IMR-90 (cell line): ENCODE measurements at regions not wholly inside any gene's neighbourhood (a gene's known extent, or its start where the extent isn't known, plus 50 kb on each side); places are given as distances from the start of the nearest gene placed in this dataset.

ENCODE experiments used
- ATAC-seq: fragments of 200-7000 bp; cut with Tn5 transposase; 2 replicates; pipeline ENCODE4 v1.9.1; 2020; ENCODE audit warnings: low read depth, mild to moderate bottlenecking, moderate library complexity
- BruUV-seq: library from RNA; stranded (reverse); fragments of 400-500 nt; replicated peaks from 2 replicates; lab custom pipeline; 2021; lab: Mats Ljungman, UMichigan
- CTCF ChIA-PET: fragments of 300-600 bp; formaldehyde crosslinking; extraction: SDS; loops from one replicate; lab custom pipeline; 2021; ENCODE audit warnings: antibody characterized with exemption; lab: Yijun Ruan, JAX
- POLR2A ChIA-PET: fragments of 300-600 bp; sonication (Branson Sonifier 250); formaldehyde crosslinking; loops from one replicate; lab custom pipeline; 2022; ENCODE audit warnings: antibody characterized with exemption; ENCODE audit not compliant: unreplicated experiment; lab: Charles Lee
- DNase-seq: peaks from one replicate; pipeline ENCODE4 v3.0.0; 2013
- H2AFZ ChIP-seq: replicated peaks from 2 replicates; pipeline ENCODE3; 2013; ENCODE audit warnings: low read length, mild to moderate bottlenecking; ENCODE audit not compliant: poor library complexity
- H2AK5ac ChIP-seq: 2 replicates; pipeline ENCODE4 v1.6.1; 2013; ENCODE audit warnings: low read depth, low read length, inconsistent platforms
- H2AK9ac ChIP-seq: replicated peaks from 2 replicates; pipeline ENCODE3; 2013; ENCODE audit warnings: mild to moderate bottlenecking, low read depth, low read length, moderate library complexity; ENCODE audit not compliant: poor library complexity
- H2BK120ac ChIP-seq: 2 replicates; pipeline ENCODE4 v1.6.1; 2013; ENCODE audit warnings: low read depth, low read length, inconsistent platforms
- H2BK15ac ChIP-seq: 3 replicates; pipeline ENCODE4 v1.6.1; 2013; ENCODE audit warnings: low read depth, low read length, inconsistent platforms
- H2BK20ac ChIP-seq: 2 replicates; pipeline ENCODE4 v1.6.1; 2013; ENCODE audit warnings: low read depth, mild to moderate bottlenecking, inconsistent platforms, low read length, moderate library complexity
- H2BK5ac ChIP-seq: 2 replicates; pipeline ENCODE4 v1.6.1; 2013; ENCODE audit warnings: mild to moderate bottlenecking, low read depth, low read length, inconsistent platforms; ENCODE audit not compliant: poor library complexity, severe bottlenecking
- H3K14ac ChIP-seq: replicated peaks from 2 replicates; pipeline ENCODE4 v1.6.1; 2013; ENCODE audit warnings: low read depth, low read length, inconsistent platforms
- H3K18ac ChIP-seq: 2 replicates; pipeline ENCODE4 v1.6.1; 2013; ENCODE audit warnings: low read depth, low read length, control low read depth
- H3K23ac ChIP-seq: 2 replicates; pipeline ENCODE4 v1.6.1; 2013; ENCODE audit warnings: low read depth, low read length, inconsistent platforms
- H3K27ac ChIP-seq: 2 replicates; pipeline ENCODE4 v1.5.1; 2013; ENCODE audit warnings: mild to moderate bottlenecking, control low read depth, low read length; ENCODE audit not compliant: insufficient read depth
- H3K27me3 ChIP-seq: 2 replicates; pipeline ENCODE4 v1.6.1; 2013; ENCODE audit warnings: low read length; ENCODE audit not compliant: control insufficient read depth, insufficient read depth
- H3K36me3 ChIP-seq: 2 replicates; pipeline ENCODE4 v1.6.1; 2013; ENCODE audit warnings: low read length, mixed read lengths; ENCODE audit not compliant: control insufficient read depth, insufficient read depth
- H3K4ac ChIP-seq: 2 replicates; pipeline ENCODE4 v1.6.1; 2013; ENCODE audit warnings: low read depth, low read length, inconsistent platforms
- H3K4me1 ChIP-seq: 2 replicates; pipeline ENCODE4 v1.6.1; 2013; ENCODE audit warnings: low read length, mixed read lengths; ENCODE audit not compliant: control insufficient read depth, insufficient read depth
- H3K4me2 ChIP-seq: 2 replicates; pipeline ENCODE4 v1.6.1; 2013; ENCODE audit warnings: low read depth, mild to moderate bottlenecking, control low read depth, low read length, moderate library complexity
- H3K4me3 ChIP-seq: 2 replicates; pipeline ENCODE4 v1.5.1; 2013; ENCODE audit warnings: low read depth, mild to moderate bottlenecking, control low read depth, low read length, moderate library complexity; ENCODE audit not compliant: insufficient read depth
- H3K56ac ChIP-seq: 2 replicates; pipeline ENCODE4 v1.6.1; 2013; ENCODE audit warnings: low read length, inconsistent platforms; ENCODE audit not compliant: insufficient read depth; ENCODE audit errors: extremely low read depth
- H3K79me1 ChIP-seq, 2 experiments: 2 replicates each; pipeline ENCODE4 v1.6.1; 2013; ENCODE audit warnings: low read length in 2 of 2, inconsistent platforms in 1 of 2, low read depth in 1 of 2
- H3K9ac ChIP-seq: 2 replicates; pipeline ENCODE4 v1.6.1; 2013; ENCODE audit warnings: low read depth, low read length, control low read depth
- H3K9me1 ChIP-seq: 2 replicates; pipeline ENCODE4 v1.6.1; 2013; ENCODE audit warnings: low read length, inconsistent platforms; ENCODE audit not compliant: insufficient read depth
- H3K9me3 ChIP-seq: 2 replicates; pipeline ENCODE4 v1.6.1; 2013; ENCODE audit warnings: low read length; ENCODE audit not compliant: control insufficient read depth, insufficient read depth
- H4K20me1 ChIP-seq: 2 replicates; pipeline ENCODE4 v1.6.1; 2013; ENCODE audit warnings: low read length, inconsistent platforms; ENCODE audit not compliant: insufficient read depth
- H4K5ac ChIP-seq: 2 replicates; pipeline ENCODE4 v1.6.1; 2013; ENCODE audit warnings: mild to moderate bottlenecking, low read depth, low read length, control low read depth
- H4K8ac ChIP-seq, 2 experiments: 2 replicates each; pipeline ENCODE4 v1.6.1; 2013; ENCODE audit warnings: low read depth in 2 of 2, low read length in 2 of 2, control low read depth in 1 of 2, inconsistent platforms in 1 of 2
- H4K91ac ChIP-seq: 2 replicates; pipeline ENCODE4 v1.6.1; 2013; ENCODE audit warnings: low read depth, low read length, inconsistent platforms; ENCODE audit not compliant: insufficient read depth
- BHLHE40 ChIP-seq: fragments of 150-350 bp; IDR thresholded peaks from 2 replicates; pipeline ENCODE4 v1.6.1; 2016; ENCODE audit warnings: mild to moderate bottlenecking, low read depth, low read length
- CEBPB ChIP-seq: IDR thresholded peaks from 2 replicates; pipeline ENCODE4 v1.6.1; 2012; ENCODE audit warnings: low read depth, low read length, improper control_type of control experiment
- FOS ChIP-seq: fragments of 150-350 bp; IDR thresholded peaks from 2 replicates; pipeline ENCODE4 v1.6.1; 2016; ENCODE audit warnings: low read depth, low read length
- MXI1 ChIP-seq: IDR thresholded peaks from 2 replicates; pipeline ENCODE4 v1.6.1; 2012; ENCODE audit warnings: low read depth, mild to moderate bottlenecking, low read length, moderate library complexity, borderline replicate concordance
- POLR2A ChIP-seq: IDR thresholded peaks from 2 replicates; pipeline ENCODE4 v1.6.1; 2012; ENCODE audit warnings: mild to moderate bottlenecking, low read depth, low read length
- RCOR1 ChIP-seq: IDR thresholded peaks from 2 replicates; pipeline ENCODE4 v1.6.1; 2012; ENCODE audit warnings: mild to moderate bottlenecking, low read length, improper control_type of control experiment; ENCODE audit not compliant: insufficient replicate concordance
- WGBS, 2 experiments: methylation state at CpG; one replicate each; pipeline versions ENCODE4 v1.1.5 to v1.1.7; 2013; ENCODE audit warnings: missing lambda C conversion rate in 2 of 2; ENCODE audit not compliant: insufficient read length in 1 of 2; ENCODE audit errors: extremely low coverage in 2 of 2; 5-methylcytosine and 5-hydroxymethylcytosine counted together
- dilution Hi-C: fragments of 300-500 bp; cut with HindIII; formaldehyde crosslinking; loops from one replicate; pipeline ENCODE4 v1.14.3; 2018; ENCODE audit warnings: low sequenced_read_pairs; ENCODE audit not compliant: unreplicated experiment
- in situ Hi-C: fragments of 300-500 bp; cut with MboI; formaldehyde crosslinking; loops from 3 replicates; pipeline ENCODE4 v1.14.3; 2019; ENCODE audit warnings: low sequenced_read_pairs, inconsistent platforms, mixed read lengths
- intact Hi-C: fragments of 100-400 bp; cut with micrococcal nuclease; formaldehyde crosslinking; loops from 2 replicates; pipeline ENCODE4 v1.10.0; 2022
- TF ChIP-seq, protein P1 (sequence below): fragments of 150-350 bp; IDR thresholded peaks from 2 replicates; pipeline ENCODE4 v1.6.1; 2017; ENCODE audit warnings: mild to moderate bottlenecking, antibody characterized with exemption, low read length, low read depth
- TF ChIP-seq, protein P2 (sequence below): conservative IDR thresholded peaks from 2 replicates; pipeline ENCODE4 v1.5.1; 2012; ENCODE audit warnings: mild to moderate bottlenecking, low read depth, low read length, improper control_type of control experiment

DNA sequence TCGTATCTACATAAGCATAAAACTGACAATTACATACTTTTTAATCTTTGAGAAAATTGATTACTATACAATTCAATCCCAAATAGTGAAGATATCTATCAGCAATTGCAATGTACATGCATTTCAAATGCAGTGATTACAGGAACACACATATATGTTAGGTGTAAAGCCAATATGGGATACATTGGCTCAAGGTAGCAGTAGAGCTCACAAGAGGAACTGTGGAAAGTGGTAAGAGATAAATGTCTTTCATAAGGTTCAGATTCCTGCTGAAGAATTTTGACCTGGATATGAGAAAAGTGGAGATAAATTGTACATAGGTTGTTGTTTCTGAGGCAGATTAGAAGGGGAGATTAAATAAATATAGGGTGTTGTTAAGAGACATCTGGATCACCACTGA lies 1280.5 kb downstream of the OTOL1 start:
- no peak overlapping the region for H4K8ac ChIP-seq
- H3K23ac ChIP-seq, result no peak overlapping the region
- no peaks in the 10 kb centered on the region for H4K20me1 ChIP-seq
- no peaks in the 10 kb centered on the region for H3K9me1 ChIP-seq
- no peaks in the 10 kb centered on the region for H3K79me1 ChIP-seq
- CTCF ChIA-PET, result interaction anchor here (0.6 to 0.7 kb wide), 2 partner anchors 17 to 19 kb away, joined by 3 read pairs; no protein-coding TSS in a partner anchor
- H3K18ac ChIP-seq, result no peak overlapping the region
- H2AFZ ChIP-seq, result no peak overlapping the region
- no peak overlapping the region for H2BK15ac ChIP-seq
- no peak overlapping the region for H2AK9ac ChIP-seq
- intact Hi-C loops (no loop called here), in situ Hi-C loops (loop anchor here (25.0 kb wide), 1 partner anchor 135 kb away; no protein-coding TSS in a partner anchor), dilution Hi-C loops (no loop called here)
- no peaks in the 10 kb centered on the region for H3K36me3 ChIP-seq
- no peak overlapping the region for H2BK20ac ChIP-seq
- no CpG with 5 or more reads among the region's 1 CpG for WGBS, 2 experiments
- POLR2A ChIA-PET, result interaction anchor here (0.6 kb wide), 1 partner anchor 19 kb away, joined by 11 read pairs; no protein-coding TSS in a partner anchor
- no peak overlapping the region for H3K4ac ChIP-seq
- no peaks in the 10 kb centered on the region for H3K27me3 ChIP-seq
- H2BK5ac ChIP-seq, result no peak overlapping the region
- H3K56ac ChIP-seq, result no peak overlapping the region
- TF ChIP-seq MXI1 (no peak), BHLHE40 (no peak), POLR2A (no peak), FOS (no peak), RCOR1 (no peak), CEBPB (no peak)
- TF ChIP-seq, protein P1, sequence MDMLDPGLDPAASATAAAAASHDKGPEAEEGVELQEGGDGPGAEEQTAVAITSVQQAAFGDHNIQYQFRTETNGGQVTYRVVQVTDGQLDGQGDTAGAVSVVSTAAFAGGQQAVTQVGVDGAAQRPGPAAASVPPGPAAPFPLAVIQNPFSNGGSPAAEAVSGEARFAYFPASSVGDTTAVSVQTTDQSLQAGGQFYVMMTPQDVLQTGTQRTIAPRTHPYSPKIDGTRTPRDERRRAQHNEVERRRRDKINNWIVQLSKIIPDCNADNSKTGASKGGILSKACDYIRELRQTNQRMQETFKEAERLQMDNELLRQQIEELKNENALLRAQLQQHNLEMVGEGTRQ, result no peak
- TF ChIP-seq, protein P2, sequence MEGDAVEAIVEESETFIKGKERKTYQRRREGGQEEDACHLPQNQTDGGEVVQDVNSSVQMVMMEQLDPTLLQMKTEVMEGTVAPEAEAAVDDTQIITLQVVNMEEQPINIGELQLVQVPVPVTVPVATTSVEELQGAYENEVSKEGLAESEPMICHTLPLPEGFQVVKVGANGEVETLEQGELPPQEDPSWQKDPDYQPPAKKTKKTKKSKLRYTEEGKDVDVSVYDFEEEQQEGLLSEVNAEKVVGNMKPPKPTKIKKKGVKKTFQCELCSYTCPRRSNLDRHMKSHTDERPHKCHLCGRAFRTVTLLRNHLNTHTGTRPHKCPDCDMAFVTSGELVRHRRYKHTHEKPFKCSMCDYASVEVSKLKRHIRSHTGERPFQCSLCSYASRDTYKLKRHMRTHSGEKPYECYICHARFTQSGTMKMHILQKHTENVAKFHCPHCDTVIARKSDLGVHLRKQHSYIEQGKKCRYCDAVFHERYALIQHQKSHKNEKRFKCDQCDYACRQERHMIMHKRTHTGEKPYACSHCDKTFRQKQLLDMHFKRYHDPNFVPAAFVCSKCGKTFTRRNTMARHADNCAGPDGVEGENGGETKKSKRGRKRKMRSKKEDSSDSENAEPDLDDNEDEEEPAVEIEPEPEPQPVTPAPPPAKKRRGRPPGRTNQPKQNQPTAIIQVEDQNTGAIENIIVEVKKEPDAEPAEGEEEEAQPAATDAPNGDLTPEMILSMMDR, result no peak
- no peaks in the 10 kb centered on the region for H3K9me3 ChIP-seq
- BruUV-seq, result no TSS peak
- no peak overlapping the region for H4K91ac ChIP-seq
- ATAC-seq (no peak), DNase-seq (no peak)
- no peak overlapping the region for H4K5ac ChIP-seq
- H3K27ac ChIP-seq, result no peak overlapping the region
- no peak overlapping the region for H3K9ac ChIP-seq
- no peaks in the 10 kb centered on the region for H3K4me1 ChIP-seq
- no peak overlapping the region for H3K4me3 ChIP-seq
- no peak overlapping the region for H3K14ac ChIP-seq
- no peak overlapping the region for H2BK120ac ChIP-seq
- H2AK5ac ChIP-seq, result no peak overlapping the region
- H3K4me2 ChIP-seq, result no peak overlapping the region
